H9 (cell line): ENCODE measurements at regions not wholly inside any gene's neighbourhood (a gene's known extent, or its start where the extent isn't known, plus 50 kb on each side); places are given as distances from the start of the nearest gene placed in this dataset.

ENCODE experiments used
- DNase-seq: peaks from one replicate; pipeline ENCODE4 v3.0.0-alpha.2; 2017
- H2AFZ ChIP-seq: one replicate; pipeline ENCODE4 v1.6.1; 2013; ENCODE audit warnings: mild to moderate bottlenecking, low read length, control low read depth, moderate library complexity
- H2AK5ac ChIP-seq: 2 replicates; pipeline ENCODE4 v1.6.1; 2013; ENCODE audit warnings: low read length, control low read depth, mixed read lengths; ENCODE audit not compliant: insufficient read length
- H2BK120ac ChIP-seq: one replicate; pipeline ENCODE4 v1.6.1; 2013; ENCODE audit warnings: low read depth, mild to moderate bottlenecking, low read length, control low read depth, inconsistent platforms; ENCODE audit not compliant: poor library complexity, severe bottlenecking
- H2BK12ac ChIP-seq: 2 replicates; pipeline ENCODE4 v1.6.1; 2013; ENCODE audit warnings: low read length, control low read depth, mixed read lengths, low read depth; ENCODE audit not compliant: insufficient read length
- H2BK15ac ChIP-seq: 2 replicates; pipeline ENCODE4 v1.6.1; 2013; ENCODE audit warnings: low read depth, low read length, control low read depth
- H2BK20ac ChIP-seq: one replicate; pipeline ENCODE4 v1.6.1; 2013; ENCODE audit warnings: low read depth, mild to moderate bottlenecking, low read length, control low read depth, inconsistent platforms; ENCODE audit not compliant: poor library complexity, severe bottlenecking
- H2BK5ac ChIP-seq: 2 replicates; pipeline ENCODE4 v1.6.1; 2013; ENCODE audit warnings: low read length, control low read depth, mixed read lengths; ENCODE audit not compliant: insufficient read length
- H3K14ac ChIP-seq: 2 replicates; pipeline ENCODE4 v1.6.1; 2013; ENCODE audit warnings: low read length, control low read depth; ENCODE audit not compliant: insufficient read depth
- H3K18ac ChIP-seq: 2 replicates; pipeline ENCODE4 v1.6.1; 2013; ENCODE audit warnings: low read depth, mild to moderate bottlenecking, mixed read lengths, low read length, control low read depth; ENCODE audit not compliant: insufficient read length
- H3K23ac ChIP-seq: 2 replicates; pipeline ENCODE4 v1.6.1; 2013; ENCODE audit warnings: low read length, control low read depth, mixed read lengths, low read depth; ENCODE audit not compliant: insufficient read length
- H3K23me2 ChIP-seq: 2 replicates; pipeline ENCODE4 v1.6.1; 2013; ENCODE audit warnings: low read depth, mild to moderate bottlenecking, mixed read lengths, low read length, control low read depth; ENCODE audit not compliant: insufficient read length, poor library complexity, severe bottlenecking
- H3K27ac ChIP-seq: 2 replicates; pipeline ENCODE4 v1.5.1; 2013; ENCODE audit warnings: low read length, control low read depth, mixed read lengths, low read depth; ENCODE audit not compliant: insufficient read length
- H3K27me3 ChIP-seq: 2 replicates; pipeline ENCODE4 v1.6.1; 2013; ENCODE audit warnings: low read length, control low read depth, inconsistent platforms; ENCODE audit not compliant: insufficient read depth
- H3K4ac ChIP-seq: 2 replicates; pipeline ENCODE4 v1.6.1; 2013; ENCODE audit warnings: low read depth, mild to moderate bottlenecking, control low read depth, inconsistent platforms, low read length, moderate library complexity
- H3K4me1 ChIP-seq: 2 replicates; pipeline ENCODE4 v1.6.1; 2013; ENCODE audit warnings: low read length, control low read depth, inconsistent platforms; ENCODE audit not compliant: insufficient read depth
- H3K4me2 ChIP-seq: 2 replicates; pipeline ENCODE4 v1.6.1; 2013; ENCODE audit warnings: low read length, control low read depth, mixed read lengths; ENCODE audit not compliant: insufficient read length, insufficient read depth
- H3K56ac ChIP-seq: 2 replicates; pipeline ENCODE4 v1.6.1; 2013; ENCODE audit warnings: low read depth, mild to moderate bottlenecking, mixed read lengths, low read length, control low read depth; ENCODE audit not compliant: insufficient read length
- H3K79me1 ChIP-seq: 2 replicates; pipeline ENCODE4 v1.6.1; 2013; ENCODE audit warnings: low read depth, mild to moderate bottlenecking, moderate library complexity, low read length, control low read depth, inconsistent platforms; ENCODE audit not compliant: insufficient read depth, poor library complexity, severe bottlenecking
- H3K79me2 ChIP-seq: 2 replicates; pipeline ENCODE4 v1.6.1; 2013; ENCODE audit warnings: low read length, control low read depth, inconsistent platforms; ENCODE audit not compliant: insufficient read depth
- H3K9ac ChIP-seq: 2 replicates; pipeline ENCODE4 v1.6.1; 2013; ENCODE audit warnings: low read length, control low read depth, mixed read lengths; ENCODE audit not compliant: insufficient read length; ENCODE audit errors: extremely low read depth
- H3K9me3 ChIP-seq: one replicate; pipeline ENCODE4 v1.6.1; 2013; ENCODE audit warnings: low read depth, low read length, inconsistent platforms; ENCODE audit not compliant: control insufficient read depth
- H3T11ph ChIP-seq: one replicate; pipeline ENCODE4 v1.6.1; 2013; ENCODE audit warnings: mild to moderate bottlenecking, low read length, control low read depth, inconsistent platforms
- H4K20me1 ChIP-seq: one replicate; pipeline ENCODE4 v1.6.1; 2013; ENCODE audit not compliant: control insufficient read depth, insufficient read length, insufficient read depth
- H4K5ac ChIP-seq: 2 replicates; pipeline ENCODE4 v1.6.1; 2013; ENCODE audit warnings: low read depth, mild to moderate bottlenecking, mixed read lengths, low read length, control low read depth; ENCODE audit not compliant: insufficient read length
- H4K8ac ChIP-seq: replicated peaks from 2 replicates; pipeline ENCODE4 v1.6.1; 2013; ENCODE audit warnings: low read length, control low read depth, mixed read lengths, low read depth; ENCODE audit not compliant: insufficient read length
- H4K91ac ChIP-seq: 2 replicates; pipeline ENCODE4 v1.6.1; 2013; ENCODE audit warnings: low read depth, mild to moderate bottlenecking, moderate library complexity, mixed read lengths, low read length, control low read depth; ENCODE audit not compliant: insufficient read length
- H3K27ac Mint-ChIP-seq, 3 experiments: 2 replicates in 2 of 3; 3 replicates in 1 of 3; pipeline ENCODE4 v1.8.0; 2020 to 2021; ENCODE audit warnings: mixed read lengths in 3 of 3, mild to moderate bottlenecking in 1 of 3, moderate library complexity in 1 of 3
- H3K27me3 Mint-ChIP-seq: 2 replicates; pipeline ENCODE4 v1.8.0; 2021; ENCODE audit warnings: low read depth, mild to moderate bottlenecking, moderate library complexity, mixed read lengths
- H3K36me3 Mint-ChIP-seq, 3 experiments: 2 replicates in 2 of 3; 3 replicates in 1 of 3; pipeline ENCODE4 v1.8.0; 2020 to 2021; ENCODE audit warnings: low read depth in 3 of 3, mixed read lengths in 3 of 3; ENCODE audit not compliant: insufficient read depth in 1 of 3
- H3K4me1 Mint-ChIP-seq, 2 experiments: 2 replicates each; pipeline ENCODE4 v1.8.0; 2020; ENCODE audit warnings: mixed read lengths in 2 of 2
- H3K4me3 Mint-ChIP-seq, 2 experiments: 2 replicates in 1 of 2; 3 replicates in 1 of 2; pipeline ENCODE4 v1.8.0; 2020 to 2021; ENCODE audit warnings: mild to moderate bottlenecking in 2 of 2, mixed read lengths in 2 of 2, moderate library complexity in 1 of 2
- H3K9me3 Mint-ChIP-seq, 2 experiments: 2 replicates in 1 of 2; 3 replicates in 1 of 2; pipeline ENCODE4 v1.8.0; 2020; ENCODE audit warnings: mild to moderate bottlenecking in 2 of 2, mixed read lengths in 2 of 2, moderate library complexity in 1 of 2
- CTCF ChIP-seq: fragments of 200-600 bp; sonication (generic); conservative IDR thresholded peaks from 3 replicates; pipeline ENCODE4 v1.8.0; 2021; ENCODE audit warnings: antibody characterized with exemption, mild to moderate bottlenecking
- WGBS: extraction: QIAGEN DNeasy Blood & Tissue Kit; methylation state at CpG from one replicate; pipeline ENCODE4 v1.1.7; 2013; ENCODE audit warnings: missing lambda C conversion rate, low lambda C conversion rate, mixed read lengths; ENCODE audit not compliant: insufficient read length; ENCODE audit errors: extremely low coverage; 5-methylcytosine and 5-hydroxymethylcytosine counted together

DNA sequence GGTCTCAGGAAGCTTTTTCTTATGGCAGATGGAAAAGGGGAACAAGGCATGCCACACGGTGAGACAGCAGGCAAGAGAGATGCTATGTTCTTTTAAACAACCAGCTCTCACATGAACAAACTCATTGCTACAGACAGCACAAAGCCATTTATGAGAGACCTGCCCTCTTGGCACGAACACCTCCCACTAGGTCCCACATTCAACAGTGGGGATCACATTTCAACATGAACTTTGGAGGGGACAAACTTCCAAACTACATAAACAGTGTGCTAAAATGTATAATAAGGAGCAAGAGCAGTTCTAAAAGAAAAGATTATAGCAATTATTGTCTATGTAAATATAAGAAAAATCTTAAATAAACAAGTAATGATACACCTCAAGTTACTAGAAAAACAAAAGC, 391.8 kb upstream of the CPXCR1 start:
- Histone ChIP-seq H3K4me1 (no peaks in the 10 kb centered on the region), H3K79me1 (no peaks in the 10 kb centered on the region), H3T11ph (no peak overlapping the region), H3K56ac (no peak overlapping the region), H3K23me2 (no peaks in the 10 kb centered on the region), H3K79me2 (no peaks in the 10 kb centered on the region), H2BK120ac (no peak overlapping the region), H3K9me3 (no peaks in the 10 kb centered on the region), H2BK12ac (no peak overlapping the region), H4K91ac (no peak overlapping the region), H4K5ac (no peak overlapping the region), H4K20me1 (no peaks in the 10 kb centered on the region), H4K8ac (no peak overlapping the region), H3K9ac (no peak overlapping the region), H2AFZ (no peak overlapping the region), H3K27me3 (no peaks in the 10 kb centered on the region), H2BK20ac (no peak overlapping the region), H3K27ac (no peak overlapping the region), H3K4ac (no peak overlapping the region), H2BK15ac (no peak overlapping the region), H2AK5ac (no peak overlapping the region), H3K23ac (no peak overlapping the region), H2BK5ac (no peak overlapping the region), H3K18ac (no peak overlapping the region), H3K14ac (no peak overlapping the region), H3K4me2 (no peak overlapping the region)
- no peaks in the 10 kb centered on the region for H3K4me1 Mint-ChIP-seq
- H3K36me3 Mint-ChIP-seq = peaks cover 0 to 7% (median 4%) of the 10 kb centered on the region in 3 experiments; a peak in 3 of 7 replicates
- no peak for DNase-seq
- H3K27me3 Mint-ChIP-seq = no peaks in the 10 kb centered on the region
- no CpG with 5 or more reads among the region's 2 CpGs for WGBS
- H3K9me3 Mint-ChIP-seq = peaks cover 0 to 14% of the 10 kb centered on the region in 2 experiments; a peak in 4 of 5 replicates
- TF ChIP-seq CTCF = no peak
- no peak overlapping the region for H3K4me3 Mint-ChIP-seq
- 0 out of 7 replicates have a peak overlapping the region, but pooled peaks of 1 of the 3 experiments have one; percentile 34 for H3K27ac Mint-ChIP-seq
